SU-DHL-6 (cell line): ENCODE measurements at regions not wholly inside any gene's neighbourhood (a gene's known extent, or its start where the extent isn't known, plus 50 kb on each side); places are given as distances from the start of the nearest gene placed in this dataset.

Experiments used
- EZH2phosphoT487 ChIP-seq: fragments of 200-600 bp; sonication (generic), shearing (Covaris generic); conservative IDR thresholded peaks from 2 replicates; pipeline ENCODE4 v1.6.1; 2018; ENCODE audit warnings: mild to moderate bottlenecking, antibody characterized with exemption, low read length, moderate library complexity, mixed read lengths
- TF ChIP-seq, protein P1 (sequence below): fragments of 200-600 bp; sonication (generic); IDR thresholded peaks from one replicate; pipeline ENCODE4 v1.5.1; 2017; ENCODE audit warnings: antibody characterized with exemption, mild to moderate bottlenecking, low read length, moderate library complexity; ENCODE audit not compliant: insufficient read depth, poor library complexity, severe bottlenecking

DNA sequence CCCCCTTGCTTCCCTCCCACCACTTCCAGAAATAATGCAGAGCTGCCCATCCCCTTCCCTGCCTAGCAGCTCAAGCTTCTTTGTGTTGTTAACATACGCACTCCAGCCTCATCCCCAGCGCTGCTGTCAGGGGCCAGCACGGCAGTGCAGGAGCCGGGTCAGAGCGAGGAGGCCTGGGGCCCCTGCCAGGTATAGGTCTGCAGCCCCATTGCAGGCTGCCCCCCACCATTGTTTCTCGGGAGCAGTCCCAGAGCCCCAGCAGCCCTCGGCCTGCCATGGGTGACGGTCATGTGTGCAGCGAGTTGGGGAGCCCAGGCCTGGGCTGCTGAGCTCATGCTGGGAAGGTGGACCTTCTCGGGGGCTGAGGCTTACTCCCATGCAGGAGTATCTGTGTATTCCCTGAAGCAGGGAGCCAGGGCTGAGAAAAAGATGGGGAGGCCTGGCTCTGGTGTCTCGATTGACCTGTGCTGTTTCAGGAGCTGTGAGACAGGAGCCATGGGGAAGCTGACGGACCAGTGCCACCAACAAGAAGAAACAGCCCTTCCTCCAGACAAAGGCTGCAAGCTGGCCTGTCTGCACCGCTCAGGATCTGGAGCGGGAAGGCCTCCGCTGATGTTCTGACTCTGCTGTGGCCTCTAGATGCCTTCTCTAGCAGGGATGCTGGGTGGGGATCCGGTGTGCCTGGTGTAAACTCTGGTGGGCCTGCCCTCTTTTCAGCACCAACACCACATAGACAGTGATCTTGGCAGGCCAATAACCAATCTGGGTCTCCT is 220.5 kb upstream of the B3GAT1 start:
- TF ChIP-seq, protein P1, sequence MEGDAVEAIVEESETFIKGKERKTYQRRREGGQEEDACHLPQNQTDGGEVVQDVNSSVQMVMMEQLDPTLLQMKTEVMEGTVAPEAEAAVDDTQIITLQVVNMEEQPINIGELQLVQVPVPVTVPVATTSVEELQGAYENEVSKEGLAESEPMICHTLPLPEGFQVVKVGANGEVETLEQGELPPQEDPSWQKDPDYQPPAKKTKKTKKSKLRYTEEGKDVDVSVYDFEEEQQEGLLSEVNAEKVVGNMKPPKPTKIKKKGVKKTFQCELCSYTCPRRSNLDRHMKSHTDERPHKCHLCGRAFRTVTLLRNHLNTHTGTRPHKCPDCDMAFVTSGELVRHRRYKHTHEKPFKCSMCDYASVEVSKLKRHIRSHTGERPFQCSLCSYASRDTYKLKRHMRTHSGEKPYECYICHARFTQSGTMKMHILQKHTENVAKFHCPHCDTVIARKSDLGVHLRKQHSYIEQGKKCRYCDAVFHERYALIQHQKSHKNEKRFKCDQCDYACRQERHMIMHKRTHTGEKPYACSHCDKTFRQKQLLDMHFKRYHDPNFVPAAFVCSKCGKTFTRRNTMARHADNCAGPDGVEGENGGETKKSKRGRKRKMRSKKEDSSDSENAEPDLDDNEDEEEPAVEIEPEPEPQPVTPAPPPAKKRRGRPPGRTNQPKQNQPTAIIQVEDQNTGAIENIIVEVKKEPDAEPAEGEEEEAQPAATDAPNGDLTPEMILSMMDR = no peak
- no peak for TF ChIP-seq EZH2phosphoT487
